HG03064 (cell line): ENCODE measurements at regions not wholly inside any gene's neighbourhood (a gene's known extent, or its start where the extent isn't known, plus 50 kb on each side); places are given as distances from the start of the nearest gene placed in this dataset.

ENCODE experiments used
- ATAC-seq: cut with Tn5 transposase; IDR thresholded peaks from one replicate; pipeline ENCODE4 v1.9.1; 2021; ENCODE audit warnings: low read depth; ENCODE audit not compliant: unreplicated experiment

DNA sequence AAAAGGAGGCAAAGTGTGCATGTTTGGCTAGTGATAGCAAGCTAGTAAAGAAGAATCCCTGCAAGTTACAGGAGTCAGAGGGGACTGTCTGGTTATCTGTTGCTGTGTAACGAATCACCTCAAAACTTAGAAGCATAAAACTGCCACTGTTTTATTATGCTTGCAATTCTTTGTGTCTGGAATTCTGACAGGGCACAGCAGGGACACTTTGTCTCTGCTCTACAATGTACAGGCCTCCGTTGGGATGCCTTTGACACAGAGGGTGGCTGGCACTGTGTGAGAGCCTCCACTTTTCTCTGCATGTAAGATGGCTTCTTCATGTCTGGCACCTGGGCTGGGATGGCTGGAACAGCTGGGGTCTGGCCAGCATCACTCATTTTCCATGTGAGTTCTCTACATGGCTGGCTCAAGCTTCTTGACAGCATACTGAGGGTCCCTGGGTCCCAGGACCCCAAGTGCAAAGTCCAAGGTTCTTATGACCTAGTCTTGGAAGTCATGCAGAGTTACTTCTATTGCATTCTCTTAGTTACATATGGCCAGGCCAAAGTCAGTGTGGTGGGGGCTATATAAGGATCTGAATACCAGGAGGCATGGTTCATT lies 276.9 kb downstream of the RPS24 start:
- ATAC-seq = no peak

GRCh38 chr10:78312197-78313047 lies 278.8 kb downstream of the RPS24 start:
- no peak for ATAC-seq

- ATAC-seq = no peak
Measured at GRCh38 chr10:78313048-78313381, 279.4 kb downstream of the RPS24 start.

GRCh38 chr10:78313636-78314035 lies 280.0 kb downstream of the RPS24 start:
- no peak for ATAC-seq

GRCh38 chr10:78314651-78315050 lies 281.0 kb downstream of the RPS24 start:
- ATAC-seq = no peak

DNA sequence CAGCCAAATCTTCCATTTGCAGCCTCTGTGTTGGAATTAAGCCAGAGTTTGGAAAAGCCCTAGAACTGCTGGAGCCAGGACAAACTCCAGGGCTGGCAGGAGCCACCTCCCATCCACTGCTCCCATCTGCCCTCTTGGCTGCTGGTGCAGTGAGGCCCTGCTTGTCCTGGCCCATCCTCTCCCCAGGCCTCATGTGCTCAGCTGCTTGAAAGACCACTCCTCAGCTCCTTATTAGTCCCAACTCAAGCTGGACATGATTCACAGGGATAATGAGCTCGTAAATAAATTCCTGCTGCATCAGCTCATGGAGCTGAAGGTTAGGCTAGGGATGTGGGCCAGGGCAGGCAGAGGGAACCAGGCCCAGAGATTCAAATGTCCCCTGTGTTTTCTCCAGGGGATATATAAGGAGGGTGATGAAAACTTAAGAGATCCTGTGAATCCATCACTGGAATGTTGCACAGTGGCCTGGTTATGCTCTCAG lies 282.8 kb downstream of the RPS24 start:
- ATAC-seq = no peak

- no peak for ATAC-seq
Measured at GRCh38 chr10:78318305-78318704, 284.6 kb downstream of the RPS24 start.

- ATAC-seq = no peak
Measured at GRCh38 chr10:78319371-78319770, 285.7 kb downstream of the RPS24 start.

DNA sequence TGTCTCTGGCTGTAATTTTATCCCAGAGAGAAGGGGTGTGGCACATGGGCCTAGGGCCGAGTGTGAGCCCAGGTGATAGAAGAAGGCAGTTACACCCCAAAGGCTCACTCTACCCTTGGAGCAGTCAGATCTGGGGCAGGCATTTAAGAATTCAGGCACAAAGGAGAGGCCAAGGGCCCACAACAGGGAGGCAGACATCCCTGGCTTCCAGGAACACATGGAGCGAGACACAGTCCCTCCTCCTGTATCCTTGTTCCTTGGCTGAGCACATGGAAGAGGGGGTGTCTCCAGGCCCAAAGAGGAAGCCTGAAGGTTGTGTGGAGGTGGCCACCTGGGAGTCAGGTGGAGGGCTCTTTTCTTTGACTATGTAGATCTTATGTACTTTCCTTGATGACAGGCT lies 286.2 kb downstream of the RPS24 start:
- ATAC-seq = no peak

DNA sequence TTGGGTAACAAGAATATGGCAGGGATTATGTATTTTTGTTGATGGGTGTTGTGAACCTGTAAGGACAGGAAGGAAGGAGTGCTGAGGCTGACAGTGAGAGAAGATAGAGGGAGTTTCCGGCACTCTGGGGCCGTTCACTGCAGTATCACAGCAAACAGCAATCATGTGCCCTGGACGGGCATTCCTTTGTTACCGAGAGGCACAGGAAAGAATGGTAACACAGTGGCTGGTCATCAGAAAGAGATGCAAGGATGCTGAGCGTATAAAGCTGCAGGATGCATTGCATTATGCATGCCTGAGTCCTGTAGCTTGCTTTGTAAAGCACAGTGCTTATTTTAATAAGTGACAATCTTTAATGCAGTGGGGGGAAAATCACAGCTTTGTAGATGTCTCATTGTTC lies 286.8 kb downstream of the RPS24 start:
- ATAC-seq = no peak

- ATAC-seq = no peak
Measured at GRCh38 chr10:78321000-78321399, 287.3 kb downstream of the RPS24 start.

GRCh38 chr10:78321500-78321899 lies 287.8 kb downstream of the RPS24 start:
- no peak for ATAC-seq

DNA sequence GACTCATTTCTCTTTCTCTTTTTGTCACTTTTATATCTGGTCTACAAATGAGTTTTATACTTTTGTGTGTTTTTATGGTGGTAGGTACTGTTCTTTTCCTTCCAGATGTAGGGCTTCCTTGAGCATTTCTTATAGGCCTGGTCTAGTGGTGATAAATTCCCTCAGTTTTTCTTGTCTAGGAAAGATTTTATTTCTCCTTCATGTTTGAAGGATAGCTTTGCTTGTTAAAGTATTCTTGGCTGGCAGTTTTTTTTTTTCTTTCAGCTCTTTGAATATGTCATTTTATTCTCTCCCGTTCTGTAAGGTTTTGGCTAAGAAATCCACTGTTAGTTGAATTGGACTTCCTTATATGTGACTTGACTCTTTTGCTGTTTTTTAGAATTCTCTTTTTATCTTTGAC lies 292.7 kb downstream of the RPS24 start:
- ATAC-seq = no peak

- ATAC-seq = no peak
Measured at GRCh38 chr10:78327778-78328591, 294.3 kb downstream of the RPS24 start.

GRCh38 chr10:78328592-78329404 lies 295.1 kb downstream of the RPS24 start:
- no peak for ATAC-seq

GRCh38 chr10:78330884-78331283 lies 297.2 kb downstream of the RPS24 start:
- no peak for ATAC-seq

GRCh38 chr10:78331391-78331922 lies 297.8 kb downstream of the RPS24 start:
- no peak for ATAC-seq

DNA sequence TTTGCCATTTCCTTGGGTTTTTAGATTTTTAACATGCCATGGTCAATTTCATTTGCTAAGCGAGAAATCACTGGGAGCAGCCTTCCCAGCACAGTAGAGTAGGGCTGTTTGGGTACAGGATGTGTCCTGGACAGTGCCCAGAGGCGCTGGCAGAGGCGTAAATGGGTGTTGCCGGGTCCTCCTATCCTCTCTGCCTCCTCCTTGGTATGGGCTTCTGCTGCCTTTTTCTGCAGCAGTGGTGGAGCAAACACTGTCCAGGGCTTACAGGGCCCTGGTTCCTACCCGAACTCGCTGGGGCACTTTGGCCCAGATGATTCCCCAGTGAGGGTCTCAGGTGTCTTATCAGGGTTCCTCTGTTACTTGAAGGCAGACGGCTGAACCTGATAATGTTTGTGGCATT lies 298.3 kb downstream of the RPS24 start:
- ATAC-seq = no peak

DNA sequence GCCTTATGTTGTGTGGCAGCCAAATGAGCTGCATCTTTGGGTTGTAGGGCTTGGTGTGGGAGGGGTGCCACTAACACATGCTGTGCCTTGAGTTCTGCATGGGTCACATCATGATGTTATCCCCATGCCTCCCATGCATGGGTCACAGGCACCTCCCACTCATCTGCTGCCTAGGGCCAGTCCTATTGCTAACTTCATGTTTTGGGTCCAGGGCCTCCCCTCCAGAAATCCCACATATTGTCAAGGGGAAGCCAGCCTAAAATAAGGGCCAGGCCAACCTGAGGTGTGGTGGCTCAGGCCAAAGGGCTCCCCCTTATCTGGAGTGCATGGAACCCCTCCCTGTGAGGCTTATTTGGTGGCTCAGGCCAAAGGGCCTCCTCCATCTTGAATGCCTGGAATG lies 299.0 kb downstream of the RPS24 start:
- ATAC-seq = no peak
